CD4-positive, alpha-beta T cell treated with Interferon alpha-2 for 1 hour (primary cell): ENCODE measurements at regions not wholly inside any gene's neighbourhood (a gene's known extent, or its start where the extent isn't known, plus 50 kb on each side); places are given as distances from the start of the nearest gene placed in this dataset.

Experiments used
- DNase-seq, 2 donors: peaks; one replicate each; pipeline ENCODE4 v3.0.0-alpha.2; 2020 to 2022

GRCh38 chr12:118467641-118468305 is 91.4 kb downstream of the SUDS3 start:
- DNase-seq, result no peak

- DNase-seq, result no peak
Measured at GRCh38 chr12:118472940-118473339, 96.6 kb downstream of the SUDS3 start.

DNA sequence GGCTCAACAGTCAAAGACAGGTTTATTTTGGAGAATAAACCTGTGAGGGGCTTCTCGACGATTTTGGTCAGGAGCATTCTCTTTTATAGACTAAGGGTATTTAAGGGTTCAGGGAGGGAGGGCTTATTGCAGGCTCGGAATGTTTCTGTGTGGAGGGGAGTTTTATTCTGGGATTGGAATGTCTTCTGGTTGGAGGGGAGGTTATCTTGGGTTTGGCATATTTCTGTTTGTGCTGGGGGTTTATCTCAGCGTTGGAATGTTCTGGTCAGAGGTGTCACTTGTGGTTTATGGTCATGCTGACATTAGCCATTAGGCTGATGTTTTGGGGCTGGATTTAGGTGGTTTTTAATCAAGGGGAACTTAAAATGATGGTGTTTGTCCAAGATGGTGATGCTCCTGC is 103.9 kb downstream of the SUDS3 start:
- no peak for DNase-seq

DNA sequence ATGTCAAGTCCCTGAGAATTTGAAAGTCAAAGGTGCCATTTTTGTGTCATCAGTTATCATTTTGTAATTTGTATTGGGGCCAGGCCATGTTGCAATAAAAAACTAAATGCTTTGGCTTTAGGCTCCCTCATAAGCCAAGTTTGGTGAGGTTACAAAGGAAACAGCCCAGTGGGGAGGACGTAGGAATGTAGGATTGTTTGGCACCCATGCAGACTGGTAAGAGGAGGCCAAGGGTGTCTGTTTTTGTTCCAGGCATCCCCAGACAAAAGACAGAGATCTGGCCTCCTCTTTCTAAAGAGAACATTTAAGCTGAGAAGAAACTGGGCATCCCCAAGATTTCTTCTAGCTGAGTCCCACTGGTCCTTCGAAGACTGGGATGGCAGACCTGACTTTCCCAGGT is 111.7 kb downstream of the SUDS3 start:
- DNase-seq, result no peak

DNA sequence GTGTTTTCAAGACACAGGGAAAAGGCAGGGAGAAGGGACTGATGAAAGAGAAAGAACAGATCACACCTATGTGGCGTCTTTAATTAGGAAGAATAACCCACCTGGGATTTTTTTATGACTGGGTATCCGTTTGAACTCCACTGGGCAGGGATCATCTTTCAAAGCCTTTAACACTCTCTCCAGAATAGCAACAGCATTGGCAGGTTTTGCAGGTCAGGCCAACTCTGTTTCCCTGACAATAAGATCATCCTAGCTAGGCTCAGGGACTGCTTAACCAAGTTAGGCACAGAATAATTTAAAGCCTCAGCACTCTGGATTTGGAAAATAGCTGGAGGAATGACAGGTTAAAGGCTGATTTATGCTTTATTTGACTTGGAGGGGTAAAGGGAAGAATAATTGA is 117.6 kb downstream of the SUDS3 start:
- DNase-seq, result no peak

GRCh38 chr12:118494776-118495175 is 118.4 kb downstream of the SUDS3 start:
- DNase-seq, result no peak

DNA sequence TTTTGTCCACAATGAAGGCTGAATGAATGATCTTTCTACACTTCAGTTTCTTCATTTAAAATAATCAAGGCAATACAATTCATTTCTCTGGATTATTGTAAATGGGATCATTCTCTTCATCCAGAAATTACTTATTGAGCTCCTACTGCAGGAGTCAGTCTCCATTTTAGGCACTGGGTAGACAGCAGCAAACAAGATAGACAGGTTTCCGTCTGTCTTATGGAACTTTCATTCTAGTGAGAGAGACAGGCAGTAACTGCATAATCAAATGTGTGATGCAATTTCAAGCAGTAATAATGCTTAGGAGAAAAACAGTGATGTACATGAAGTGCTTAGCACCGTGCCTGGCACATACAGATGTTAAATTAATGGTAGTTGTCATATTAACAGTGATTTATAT is 118.9 kb downstream of the SUDS3 start:
- DNase-seq, result no peak

GRCh38 chr12:118498171-118498570 is 121.8 kb downstream of the SUDS3 start:
- no peak for DNase-seq

- no peak for DNase-seq
Measured at GRCh38 chr12:118500299-118500698, 123.9 kb downstream of the SUDS3 start.

GRCh38 chr12:118501489-118501888 is 125.1 kb downstream of the SUDS3 start:
- DNase-seq, result no peak

DNA sequence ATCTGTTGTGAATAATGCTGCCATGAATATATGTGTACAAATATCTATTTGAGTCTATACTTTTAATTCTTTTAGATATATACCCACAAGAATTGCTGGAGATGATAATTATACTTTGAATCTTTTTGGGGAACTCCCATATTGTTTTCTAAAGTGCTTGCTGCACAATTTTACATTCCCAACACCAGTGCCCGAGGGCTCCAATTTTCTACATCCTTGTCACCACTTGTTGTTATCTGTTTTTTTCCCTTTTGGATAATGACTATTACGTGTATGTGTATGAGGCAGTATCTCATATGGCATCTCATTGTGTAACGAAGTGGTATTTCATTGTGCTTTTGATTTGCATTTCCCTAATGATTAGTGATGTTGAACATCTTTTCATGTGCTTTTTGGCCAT is 127.1 kb downstream of the SUDS3 start:
- DNase-seq, result no peak

GRCh38 chr12:118512669-118513068 is 136.3 kb downstream of the SUDS3 start:
- DNase-seq, result no peak

DNA sequence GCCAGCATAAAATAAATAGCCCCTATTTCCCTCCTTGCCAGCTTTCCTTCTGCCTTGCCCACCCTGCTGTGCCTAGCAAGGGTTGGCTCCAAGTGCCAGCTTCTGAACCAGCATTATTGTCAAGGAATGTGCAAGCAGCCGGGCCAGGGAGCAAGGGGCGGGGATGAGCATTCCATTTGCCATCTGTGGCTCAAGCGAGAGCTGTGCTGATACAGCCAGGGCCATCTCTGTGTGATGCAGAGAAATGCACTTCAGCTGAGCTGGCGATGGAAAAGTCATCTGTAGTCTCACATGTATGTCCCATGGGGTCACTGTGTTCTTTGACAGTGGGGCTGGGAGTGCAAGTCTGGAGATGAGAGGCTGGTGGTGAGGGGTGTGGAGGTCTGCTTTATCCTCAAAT is 137.3 kb downstream of the SUDS3 start:
- no peak for DNase-seq

DNA sequence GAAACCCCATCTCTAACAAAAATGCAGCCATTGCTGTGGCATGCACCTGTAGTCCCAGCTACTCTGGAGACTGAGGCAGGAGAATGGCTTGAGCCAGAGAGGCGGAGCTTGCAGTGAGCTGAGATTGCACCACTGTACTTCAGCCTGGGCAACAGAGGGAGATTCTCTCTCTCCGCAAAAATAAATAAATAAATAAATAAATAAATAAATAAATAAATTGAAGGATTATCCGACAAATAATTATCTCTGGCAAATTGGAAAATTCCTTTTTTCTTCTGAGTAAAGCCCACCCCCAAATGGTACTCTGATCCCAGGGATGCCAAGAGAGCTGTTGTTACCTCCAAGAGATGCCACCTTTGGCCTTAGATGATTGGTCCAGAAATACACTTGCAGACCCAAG is 137.9 kb downstream of the SUDS3 start:
- no peak for DNase-seq

DNA sequence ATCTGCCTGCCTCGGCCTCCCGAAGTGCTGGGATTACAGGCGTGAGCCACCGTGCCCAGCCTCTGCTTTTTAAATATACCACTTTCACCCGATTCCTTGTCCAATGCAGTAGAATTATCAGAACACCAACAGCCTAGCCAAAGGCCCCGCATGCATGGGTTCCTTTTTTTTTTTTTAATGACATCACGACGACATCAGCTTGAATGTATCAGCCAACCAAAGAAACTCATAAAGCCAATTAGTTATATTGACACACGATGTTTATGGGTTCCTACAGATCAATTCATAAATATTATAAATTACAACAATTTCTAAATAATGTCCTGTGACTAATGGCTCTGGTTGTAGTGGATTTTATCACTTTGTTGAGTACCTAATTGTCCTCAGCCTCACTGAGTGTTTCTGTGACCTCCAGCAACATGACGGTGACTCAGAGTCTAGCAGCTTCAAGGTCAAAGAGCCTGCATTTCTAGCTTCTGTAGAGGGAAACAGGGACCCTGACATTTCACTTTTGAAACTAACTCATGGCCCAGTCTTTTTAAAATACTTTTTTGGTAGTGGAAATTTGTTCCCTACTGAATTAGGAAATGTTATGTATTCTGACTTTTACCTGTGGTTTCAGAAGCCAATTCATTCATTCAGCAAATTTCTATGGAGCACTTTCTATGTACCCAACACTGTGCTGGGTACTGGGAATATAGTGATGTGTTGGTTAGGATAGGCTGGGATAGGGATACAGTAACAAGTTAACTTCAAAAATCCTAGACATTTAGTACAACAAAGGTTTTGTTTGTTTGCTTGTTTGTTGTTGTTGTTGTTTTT is 144.1 kb downstream of the SUDS3 start:
- no peak for DNase-seq

- DNase-seq, result no peak
Measured at GRCh38 chr12:118521036-118521370, 144.6 kb downstream of the SUDS3 start.

DNA sequence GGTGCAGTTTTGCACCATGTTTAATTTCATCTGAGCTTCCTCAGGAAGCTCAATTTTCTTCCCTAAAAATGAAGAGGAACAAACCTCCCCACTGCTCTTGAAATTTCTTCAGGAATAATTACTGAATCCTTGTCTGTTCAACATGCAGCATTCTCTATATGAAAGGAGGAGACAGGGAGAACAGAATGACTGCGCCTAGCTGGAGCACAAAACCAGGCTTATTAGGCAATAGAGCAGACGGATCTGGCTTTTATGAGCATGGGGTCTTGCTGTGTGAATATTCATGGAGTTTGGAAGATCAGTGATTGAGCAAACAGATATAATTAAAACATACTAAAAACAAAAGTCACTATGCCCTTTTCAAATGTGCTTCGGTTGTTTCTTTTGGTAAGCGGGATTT is 148.1 kb downstream of the SUDS3 start:
- no peak for DNase-seq

DNA sequence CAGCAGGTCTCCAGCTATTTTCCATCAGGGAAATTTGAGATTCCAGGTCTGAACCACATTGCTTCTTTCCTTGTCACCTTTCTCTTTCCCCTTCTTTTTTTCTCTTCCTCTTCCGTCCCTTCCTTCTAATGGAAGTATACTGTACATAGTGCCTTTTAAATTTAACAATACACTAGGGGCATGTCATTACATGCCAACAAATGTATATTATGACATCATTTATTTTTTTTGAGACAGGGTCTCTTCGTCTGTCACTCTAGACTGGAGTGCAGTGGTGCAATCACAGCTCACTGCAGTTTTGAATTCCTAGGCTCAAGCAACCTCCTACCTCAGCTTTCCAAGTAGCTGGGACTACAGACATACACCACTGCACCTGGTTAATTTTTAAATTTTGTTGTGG is 148.9 kb downstream of the SUDS3 start:
- no peak for DNase-seq

- DNase-seq, result no peak
Measured at GRCh38 chr12:118526255-118527095, 150.1 kb downstream of the SUDS3 start.

DNA sequence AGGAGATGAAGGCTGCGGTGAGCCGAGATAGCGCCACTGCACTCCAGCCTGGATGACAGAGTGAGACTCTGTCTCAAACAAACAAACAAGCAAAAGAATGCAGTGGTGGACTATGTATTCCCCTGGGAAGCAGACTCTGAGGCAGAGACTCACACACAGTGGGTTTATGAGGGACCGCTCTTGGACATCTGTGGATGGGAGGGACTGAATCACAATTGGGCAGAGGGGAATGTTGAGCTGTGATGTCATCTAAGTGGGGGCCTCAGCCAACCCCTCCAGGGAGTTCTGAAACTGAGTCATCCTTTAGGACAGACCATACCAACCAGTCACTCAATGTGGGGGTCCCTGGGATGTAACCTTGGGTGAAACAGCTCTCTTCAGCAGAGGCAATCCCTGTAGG is 151.0 kb downstream of the SUDS3 start:
- DNase-seq, result no peak

- no peak for DNase-seq
Measured at GRCh38 chr12:118528625-118529024, 152.3 kb downstream of the SUDS3 start.

GRCh38 chr12:118534003-118534402 is 157.6 kb downstream of the SUDS3 start:
- DNase-seq, result no peak

GRCh38 chr12:118536306-118536906 is 160.1 kb downstream of the SUDS3 start:
- no peak for DNase-seq
